Kidney (tissue), 13 donors: ENCODE measurements at regions not wholly inside any gene's neighbourhood (a gene's known extent, or its start where the extent isn't known, plus 50 kb on each side); places are given as distances from the start of the nearest gene placed in this dataset.

Source experiments
- DNase-seq, 5 donors: peaks; one replicate each; pipeline ENCODE4 v3.0.0-alpha.2; 2013 to 2020
- FAIRE-seq: peaks from 2 replicates; lab custom pipeline; 2012; peaks lifted over from hg19 to GRCh38; lab: Jason Lieb, UNC
- H3K27ac ChIP-seq, 2 donors: one replicate each; pipeline ENCODE4 v1.7.0; 2013; ENCODE audit warnings: low read depth in 2 of 2, low read length in 2 of 2, inconsistent platforms in 1 of 2
- H3K27me3 ChIP-seq: one replicate; pipeline ENCODE4 v1.7.1; 2013; ENCODE audit warnings: low read length, inconsistent platforms; ENCODE audit not compliant: control insufficient read depth, insufficient read depth
- H3K36me3 ChIP-seq, 3 donors: one replicate each; pipeline versions ENCODE4 v1.7.0 to v1.7.1; 2013; ENCODE audit warnings: low read length in 3 of 3, control low read depth in 1 of 3, inconsistent platforms in 1 of 3; ENCODE audit not compliant: insufficient read depth in 3 of 3, control insufficient read depth in 2 of 3
- H3K4me1 ChIP-seq, 3 donors: one replicate each; pipeline versions ENCODE4 v1.7.0 to v1.7.1; 2013; ENCODE audit warnings: low read length in 3 of 3, inconsistent platforms in 1 of 3, low read depth in 1 of 3; ENCODE audit not compliant: control insufficient read depth in 2 of 3, insufficient read depth in 2 of 3
- H3K4me3 ChIP-seq, 3 donors: one replicate each; pipeline versions ENCODE4 v1.7.0 to v1.8.1; 2013; ENCODE audit warnings: low read length in 3 of 3, control low read depth in 1 of 3, inconsistent platforms in 1 of 3
- H3K9ac ChIP-seq, 3 donors: one replicate each; pipeline versions ENCODE4 v1.7.0 to v1.7.1; 2013; ENCODE audit warnings: low read length in 3 of 3, control low read depth in 1 of 3, inconsistent platforms in 1 of 3
- H3K9me3 ChIP-seq, 3 donors: one replicate each; pipeline versions ENCODE4 v1.7.0 to v1.7.1; 2013; ENCODE audit warnings: low read length in 3 of 3, control low read depth in 1 of 3, inconsistent platforms in 1 of 3; ENCODE audit not compliant: control insufficient read depth in 2 of 3, insufficient read depth in 1 of 3
- intact Hi-C: fragments of 100-400 bp; cut with DNase I; formaldehyde crosslinking; loops from one replicate; pipeline ENCODE4 v1.11.1; 2022
- TF ChIP-seq, protein P1 (sequence below): IDR thresholded peaks from 3 replicates; pipeline ENCODE4 v1.5.1; 2012; ENCODE audit warnings: mild to moderate bottlenecking, moderate library complexity, borderline replicate concordance; ENCODE audit not compliant: insufficient read depth; ENCODE audit errors: extremely low read depth
- donor health status: control.
- donor health status: control.
- donor health status: control.
- donor health status: control.
- donor health status: control.
- donor health status: DM: yes; HTN: yes; CAD: no.
- donor health status: Normal renal cell carcinoma (clear cell type).

DNA sequence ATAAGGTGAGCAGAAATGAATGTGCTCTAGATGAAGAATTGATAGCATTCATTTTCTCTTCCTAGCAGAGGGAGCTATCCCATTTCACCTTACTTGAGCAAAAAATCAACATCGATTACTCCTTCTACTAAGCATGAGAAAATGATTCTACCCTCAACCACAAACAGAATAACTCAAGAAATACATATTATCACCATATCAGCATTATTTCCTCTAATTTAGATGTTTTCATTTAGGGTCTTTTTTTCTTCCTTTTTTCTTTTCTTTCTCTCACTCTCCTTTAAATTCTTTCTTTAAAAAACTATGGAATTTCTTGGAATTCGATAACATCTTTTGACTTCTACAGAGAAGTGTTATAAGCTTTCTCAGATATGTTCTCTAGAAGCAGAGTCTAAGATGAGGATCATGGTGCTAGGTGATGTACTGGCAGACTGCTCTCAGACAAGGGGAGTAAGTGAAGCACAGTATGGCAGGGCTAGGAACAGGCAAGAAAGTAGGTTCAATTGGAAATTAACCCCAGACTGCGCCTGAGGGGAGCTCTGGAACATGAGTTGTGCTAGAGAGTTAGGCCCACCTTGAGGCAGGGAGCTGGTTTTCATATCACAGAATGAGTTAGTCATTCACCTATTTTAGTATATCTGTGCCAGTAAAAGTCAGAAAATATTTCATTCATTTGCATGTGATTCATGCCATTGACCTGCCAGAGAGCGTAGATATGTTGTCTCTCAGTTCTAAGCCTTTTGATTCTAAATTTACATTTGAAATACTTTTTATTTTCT is 279.2 kb upstream of the KCNH8 start:
- intact Hi-C loops = no loop called here
- FAIRE-seq (no peak), DNase-seq (no peak)
- Histone ChIP-seq H3K4me1 (no peaks in the 10 kb centered on the region), H3K27ac (no peak overlapping the region), H3K9ac (no peak overlapping the region), H3K27me3 (no peaks in the 10 kb centered on the region), H3K36me3 (no peaks in the 10 kb centered on the region), H3K9me3 (no peaks in the 10 kb centered on the region), H3K4me3 (no peak overlapping the region)
- TF ChIP-seq, protein P1, sequence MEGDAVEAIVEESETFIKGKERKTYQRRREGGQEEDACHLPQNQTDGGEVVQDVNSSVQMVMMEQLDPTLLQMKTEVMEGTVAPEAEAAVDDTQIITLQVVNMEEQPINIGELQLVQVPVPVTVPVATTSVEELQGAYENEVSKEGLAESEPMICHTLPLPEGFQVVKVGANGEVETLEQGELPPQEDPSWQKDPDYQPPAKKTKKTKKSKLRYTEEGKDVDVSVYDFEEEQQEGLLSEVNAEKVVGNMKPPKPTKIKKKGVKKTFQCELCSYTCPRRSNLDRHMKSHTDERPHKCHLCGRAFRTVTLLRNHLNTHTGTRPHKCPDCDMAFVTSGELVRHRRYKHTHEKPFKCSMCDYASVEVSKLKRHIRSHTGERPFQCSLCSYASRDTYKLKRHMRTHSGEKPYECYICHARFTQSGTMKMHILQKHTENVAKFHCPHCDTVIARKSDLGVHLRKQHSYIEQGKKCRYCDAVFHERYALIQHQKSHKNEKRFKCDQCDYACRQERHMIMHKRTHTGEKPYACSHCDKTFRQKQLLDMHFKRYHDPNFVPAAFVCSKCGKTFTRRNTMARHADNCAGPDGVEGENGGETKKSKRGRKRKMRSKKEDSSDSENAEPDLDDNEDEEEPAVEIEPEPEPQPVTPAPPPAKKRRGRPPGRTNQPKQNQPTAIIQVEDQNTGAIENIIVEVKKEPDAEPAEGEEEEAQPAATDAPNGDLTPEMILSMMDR = no peak

DNA sequence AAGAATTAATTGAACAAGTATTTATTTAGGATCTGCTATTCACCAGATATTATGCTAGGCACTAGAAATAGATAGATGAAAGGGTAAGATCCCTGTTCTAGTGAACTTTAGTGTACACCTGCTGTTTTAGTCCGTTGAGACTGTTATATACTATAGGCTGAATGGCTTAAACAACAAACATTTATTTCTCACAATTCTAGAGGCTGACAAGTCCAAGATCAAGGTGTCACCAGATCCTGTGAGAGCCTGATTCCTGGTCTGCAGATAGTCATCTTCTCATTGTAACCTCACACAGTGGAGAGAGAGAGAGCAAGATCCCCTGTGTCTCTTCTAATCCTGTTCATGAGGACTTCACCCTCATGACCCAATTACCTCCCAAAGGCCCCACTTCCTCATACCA is 281.4 kb upstream of the KCNH8 start:
- no peaks in the 10 kb centered on the region for H3K4me1 ChIP-seq
- DNase-seq = no peak
- no peak for FAIRE-seq
- intact Hi-C loops = no loop called here
- no peak overlapping the region for H3K27ac ChIP-seq
- no peak overlapping the region for H3K4me3 ChIP-seq
- no peaks in the 10 kb centered on the region for H3K36me3 ChIP-seq
- H3K27me3 ChIP-seq = no peaks in the 10 kb centered on the region
- TF ChIP-seq, protein P1 = no peak
- no peaks in the 10 kb centered on the region for H3K9me3 ChIP-seq
- H3K9ac ChIP-seq = no peak overlapping the region

DNA sequence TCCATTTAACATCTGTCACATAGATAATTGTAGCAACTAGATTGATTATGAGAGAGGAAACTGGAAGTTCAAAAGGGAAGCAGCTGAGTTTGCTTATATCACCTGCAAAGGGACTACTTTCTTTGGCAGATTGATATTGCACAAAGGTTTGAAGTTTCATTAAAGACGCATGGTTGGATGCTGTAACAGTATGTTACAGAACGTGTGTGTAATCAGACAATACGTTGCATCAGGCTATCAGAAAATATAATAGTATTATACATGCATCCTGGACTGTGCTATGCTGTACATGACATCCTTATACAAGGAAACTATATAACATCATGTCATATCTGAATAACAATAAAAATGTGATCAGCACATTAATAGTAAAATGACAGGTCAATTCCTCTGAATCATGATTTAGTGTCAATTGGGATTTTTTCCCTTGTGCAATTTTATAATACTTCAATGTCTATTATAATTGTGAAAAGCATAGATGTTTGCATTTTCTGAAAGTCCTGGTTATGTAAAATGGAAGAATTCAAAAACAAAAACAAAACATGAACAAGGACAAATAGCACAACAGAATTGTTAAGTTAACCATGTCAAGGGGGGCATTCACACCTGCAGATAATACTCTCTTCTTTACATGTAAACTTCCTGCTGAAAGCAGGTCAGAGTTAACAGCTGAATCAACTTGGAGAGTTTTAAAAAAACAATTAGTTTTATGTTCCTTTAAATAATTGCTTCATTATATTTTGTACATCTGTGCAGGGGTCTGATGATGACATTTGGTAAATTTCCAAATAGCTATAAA is 283.2 kb upstream of the KCNH8 start:
- Histone ChIP-seq H3K27ac (no peak overlapping the region), H3K27me3 (no peaks in the 10 kb centered on the region), H3K9ac (no peak overlapping the region), H3K4me1 (no peaks in the 10 kb centered on the region), H3K36me3 (no peaks in the 10 kb centered on the region), H3K4me3 (no peak overlapping the region), H3K9me3 (no peaks in the 10 kb centered on the region)
- FAIRE-seq (no peak), DNase-seq (no peak)
- TF ChIP-seq, protein P1 = no peak
- intact Hi-C loops = no loop called here
